IMR-90 (cell line): ENCODE measurements at regions not wholly inside any gene's neighbourhood (a gene's known extent, or its start where the extent isn't known, plus 50 kb on each side); places are given as distances from the start of the nearest gene placed in this dataset.

ENCODE experiments used
- MXI1 ChIP-seq: IDR thresholded peaks from 2 replicates; pipeline ENCODE4 v1.6.1; 2012; ENCODE audit warnings: low read depth, mild to moderate bottlenecking, low read length, moderate library complexity, borderline replicate concordance
- POLR2A ChIP-seq: IDR thresholded peaks from 2 replicates; pipeline ENCODE4 v1.6.1; 2012; ENCODE audit warnings: mild to moderate bottlenecking, low read depth, low read length
- TF ChIP-seq, protein P1 (sequence below): conservative IDR thresholded peaks from 2 replicates; pipeline ENCODE4 v1.5.1; 2012; ENCODE audit warnings: mild to moderate bottlenecking, low read depth, low read length, improper control_type of control experiment

- TF ChIP-seq, protein P1, sequence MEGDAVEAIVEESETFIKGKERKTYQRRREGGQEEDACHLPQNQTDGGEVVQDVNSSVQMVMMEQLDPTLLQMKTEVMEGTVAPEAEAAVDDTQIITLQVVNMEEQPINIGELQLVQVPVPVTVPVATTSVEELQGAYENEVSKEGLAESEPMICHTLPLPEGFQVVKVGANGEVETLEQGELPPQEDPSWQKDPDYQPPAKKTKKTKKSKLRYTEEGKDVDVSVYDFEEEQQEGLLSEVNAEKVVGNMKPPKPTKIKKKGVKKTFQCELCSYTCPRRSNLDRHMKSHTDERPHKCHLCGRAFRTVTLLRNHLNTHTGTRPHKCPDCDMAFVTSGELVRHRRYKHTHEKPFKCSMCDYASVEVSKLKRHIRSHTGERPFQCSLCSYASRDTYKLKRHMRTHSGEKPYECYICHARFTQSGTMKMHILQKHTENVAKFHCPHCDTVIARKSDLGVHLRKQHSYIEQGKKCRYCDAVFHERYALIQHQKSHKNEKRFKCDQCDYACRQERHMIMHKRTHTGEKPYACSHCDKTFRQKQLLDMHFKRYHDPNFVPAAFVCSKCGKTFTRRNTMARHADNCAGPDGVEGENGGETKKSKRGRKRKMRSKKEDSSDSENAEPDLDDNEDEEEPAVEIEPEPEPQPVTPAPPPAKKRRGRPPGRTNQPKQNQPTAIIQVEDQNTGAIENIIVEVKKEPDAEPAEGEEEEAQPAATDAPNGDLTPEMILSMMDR: no peak
- TF ChIP-seq MXI1 (no peak), POLR2A (no peak)
These were observed 223.3 kb upstream of the ZRANB2 start for GRCh38 chr1:71304125-71304524.
